Renal cortex interstitium (tissue), 11 donors: ENCODE measurements at regions not wholly inside any gene's neighbourhood (a gene's known extent, or its start where the extent isn't known, plus 50 kb on each side); places are given as distances from the start of the nearest gene placed in this dataset.

Experiments used
- DNase-seq, 11 donors: peaks; one replicate each; pipeline ENCODE4 v3.0.0-alpha.2; 2013; ENCODE audit warnings: low read depth in 9 of 11, low spot score in 4 of 11; ENCODE audit errors: extremely low read depth in 1 of 11

DNA sequence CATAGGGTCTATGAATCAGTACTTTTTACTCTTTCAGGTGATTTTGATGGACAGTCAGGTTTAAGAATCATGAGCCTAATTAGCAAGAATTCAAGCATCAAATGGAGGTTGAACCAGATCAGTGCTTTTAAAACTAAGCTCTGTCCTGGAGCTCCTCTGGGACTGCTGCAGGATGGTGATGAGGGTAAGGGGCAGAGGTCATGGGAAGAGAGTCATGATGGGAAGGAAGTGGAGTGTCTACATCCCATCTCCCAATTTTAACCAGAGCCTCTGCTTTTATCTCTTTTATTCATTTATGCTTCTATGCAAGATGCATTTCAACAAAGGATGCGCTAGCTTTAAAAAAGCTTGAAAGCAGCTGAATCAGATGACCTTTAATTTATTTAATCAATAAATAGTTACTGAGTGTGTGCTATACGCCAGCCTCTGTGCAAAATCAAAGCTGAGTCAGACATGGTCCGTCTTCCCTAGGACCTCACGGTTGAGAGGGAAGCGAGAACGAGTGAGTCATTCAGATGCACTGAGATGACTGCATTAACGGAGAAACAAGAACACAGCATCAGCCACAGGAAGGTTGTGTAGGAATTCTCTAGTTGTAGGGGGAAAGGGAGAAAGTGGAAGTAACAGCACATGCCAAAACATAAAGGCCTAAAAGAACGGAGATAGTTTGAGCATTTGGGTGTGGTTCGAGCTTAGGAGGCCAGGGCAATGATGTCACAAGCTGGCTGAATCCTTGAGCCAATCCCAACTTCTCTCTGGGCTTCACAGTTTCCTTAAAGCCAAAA, 441.6 kb upstream of the BRINP1 start:
- DNase-seq: no peak

DNA sequence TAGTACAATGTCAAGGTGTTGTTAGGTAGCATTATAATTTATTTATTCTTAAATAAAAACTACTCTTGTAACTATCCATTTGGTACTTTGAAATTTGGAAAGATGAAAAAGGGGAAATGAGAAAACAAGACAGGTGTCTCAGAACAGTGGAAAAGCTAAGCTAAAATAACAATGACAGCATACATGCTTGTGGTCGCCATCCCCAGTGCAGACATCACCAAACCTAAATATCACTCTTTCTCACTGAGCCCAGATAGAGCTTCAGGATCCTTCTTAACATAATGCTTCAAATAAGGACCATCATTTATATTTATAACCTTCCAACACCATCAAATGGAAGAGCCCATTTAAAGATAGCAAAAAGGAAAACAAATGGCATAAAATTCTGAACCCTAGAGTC, 434.4 kb upstream of the BRINP1 start:
- no peak for DNase-seq

DNA sequence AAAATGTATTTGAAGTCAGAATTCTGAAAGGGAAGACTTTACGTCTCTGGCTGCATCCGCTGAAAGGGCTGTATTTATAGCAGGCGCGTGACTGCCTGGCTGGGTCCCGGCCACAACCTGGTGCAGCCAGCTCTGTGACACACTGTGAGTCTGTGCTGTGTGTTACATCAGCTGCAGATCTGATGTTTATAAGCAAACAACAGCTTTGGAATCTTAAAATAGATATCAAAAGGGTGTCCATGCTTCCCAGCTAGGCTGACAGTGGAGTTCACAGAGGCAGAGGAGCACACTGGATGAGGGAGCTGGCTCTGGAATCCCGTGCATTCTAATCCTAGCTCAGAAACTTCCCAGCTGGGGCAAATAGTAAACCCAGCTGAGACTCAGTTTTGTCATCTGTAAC, 433.4 kb upstream of the BRINP1 start:
- DNase-seq: peak in 3 of 11 donors; percentile 6 to 13 (median 6)

DNA sequence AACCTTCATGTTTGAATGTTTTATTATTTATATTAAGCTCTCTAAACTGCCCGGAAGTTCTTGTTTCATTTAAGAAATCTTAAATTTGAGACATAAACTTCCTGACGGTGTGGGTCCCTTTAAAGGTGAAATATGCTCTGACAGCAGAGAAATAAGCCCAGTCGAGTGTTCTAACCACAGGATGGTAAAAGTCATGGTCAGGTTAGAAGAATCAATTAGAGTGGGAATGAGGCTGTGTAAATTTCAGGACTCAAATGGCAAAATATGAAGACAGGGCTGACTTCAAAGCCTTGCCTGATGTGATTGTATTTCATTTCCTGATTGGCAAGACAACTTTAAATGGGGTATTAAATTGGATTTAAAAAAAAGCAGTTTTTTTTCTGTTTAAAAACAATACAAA, 432.9 kb upstream of the BRINP1 start:
- no peak for DNase-seq

DNA sequence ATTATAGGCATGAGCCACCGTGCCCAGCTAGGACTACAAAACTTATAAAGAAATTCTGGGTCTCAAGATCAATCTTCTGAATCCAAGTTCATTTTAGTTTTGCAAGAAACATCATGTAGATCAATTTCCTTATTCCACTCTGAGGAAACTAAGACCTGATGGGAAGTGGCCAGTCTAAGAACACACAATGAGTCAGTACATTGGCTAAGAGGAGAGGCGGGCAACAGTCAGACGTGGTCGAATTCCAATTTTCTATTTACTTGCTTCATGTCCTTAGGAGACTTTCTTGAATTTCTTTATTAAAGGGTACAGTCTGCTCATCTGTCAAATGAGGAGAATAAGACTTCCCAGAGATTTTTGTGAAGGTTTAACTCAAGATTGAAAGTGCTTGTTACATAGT, 432.1 kb upstream of the BRINP1 start:
- DNase-seq: no peak

DNA sequence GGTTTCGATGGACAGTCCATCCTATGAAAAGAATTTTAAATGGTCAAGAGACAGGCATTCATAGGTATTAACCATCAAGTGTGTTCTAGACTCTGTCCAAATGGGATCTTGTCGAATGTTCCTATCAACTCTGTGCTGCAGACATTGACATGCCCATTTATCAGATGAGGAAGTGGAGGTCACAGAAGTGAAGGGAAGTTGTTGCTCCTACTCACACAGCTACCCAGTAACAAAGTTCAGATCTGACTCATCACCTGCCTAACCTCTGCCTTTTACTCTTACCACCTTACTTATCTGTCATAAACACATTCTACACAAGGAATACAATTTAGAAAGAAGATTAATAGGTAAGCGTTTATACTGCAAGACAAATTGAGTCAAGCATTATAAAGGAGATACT, 426.2 kb upstream of the BRINP1 start:
- no peak for DNase-seq

DNA sequence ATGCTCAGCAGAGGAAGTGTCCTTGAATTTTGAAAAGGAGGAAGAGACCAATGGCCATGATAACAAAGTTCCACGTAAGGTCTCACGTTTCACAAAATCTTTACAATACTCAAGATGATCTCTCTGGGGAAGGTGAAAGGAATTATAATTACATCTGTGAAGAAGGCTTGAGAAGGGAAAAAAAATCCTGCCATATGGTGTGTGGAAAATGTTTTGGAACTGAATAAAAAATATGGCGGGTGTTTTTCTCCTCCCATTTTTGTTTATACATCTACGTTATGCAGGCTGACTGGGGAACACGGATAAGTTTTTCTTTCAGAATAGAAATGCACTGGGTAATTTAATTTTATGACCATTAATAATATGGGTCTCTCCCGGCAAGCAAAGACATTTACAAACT, 425.6 kb upstream of the BRINP1 start:
- no peak for DNase-seq

DNA sequence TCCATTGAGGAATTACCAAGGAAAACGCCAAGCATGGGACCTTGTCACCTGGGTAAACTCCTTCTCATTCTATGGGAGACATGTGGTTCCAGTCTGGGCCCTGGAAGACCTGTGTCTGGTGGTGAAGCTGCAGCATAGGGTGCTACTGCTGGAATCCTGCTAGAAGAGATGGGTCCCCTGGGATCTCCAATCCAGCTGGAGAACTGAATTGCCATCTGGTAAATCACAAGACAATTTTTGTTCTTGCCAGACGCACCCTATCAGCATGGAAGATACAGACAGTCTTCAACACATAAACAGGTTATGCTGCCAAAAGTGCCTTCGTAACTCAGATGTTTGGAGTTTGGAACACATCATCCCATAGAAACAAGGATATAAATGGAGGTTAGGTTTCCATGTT, 424.0 kb upstream of the BRINP1 start:
- DNase-seq: no peak

DNA sequence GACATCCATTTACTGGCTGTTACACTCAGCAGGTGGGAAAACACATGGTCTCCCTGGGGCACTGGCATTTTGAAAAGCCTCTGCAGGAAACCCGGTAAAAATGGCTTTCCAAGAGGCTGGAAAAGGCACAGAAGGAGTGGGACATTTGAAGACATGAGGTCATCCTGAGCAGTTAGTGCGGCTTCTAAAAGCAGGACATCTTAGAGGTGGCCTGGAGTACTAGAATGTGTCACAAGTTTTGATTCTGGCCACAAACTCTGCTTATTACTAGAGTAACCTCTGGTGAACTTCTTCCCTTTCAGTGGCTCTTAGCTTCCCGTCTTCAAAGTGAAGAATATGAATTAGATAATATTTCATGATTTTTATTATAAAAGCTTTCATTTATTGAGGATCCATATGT, 423.0 kb upstream of the BRINP1 start:
- DNase-seq: no peak

DNA sequence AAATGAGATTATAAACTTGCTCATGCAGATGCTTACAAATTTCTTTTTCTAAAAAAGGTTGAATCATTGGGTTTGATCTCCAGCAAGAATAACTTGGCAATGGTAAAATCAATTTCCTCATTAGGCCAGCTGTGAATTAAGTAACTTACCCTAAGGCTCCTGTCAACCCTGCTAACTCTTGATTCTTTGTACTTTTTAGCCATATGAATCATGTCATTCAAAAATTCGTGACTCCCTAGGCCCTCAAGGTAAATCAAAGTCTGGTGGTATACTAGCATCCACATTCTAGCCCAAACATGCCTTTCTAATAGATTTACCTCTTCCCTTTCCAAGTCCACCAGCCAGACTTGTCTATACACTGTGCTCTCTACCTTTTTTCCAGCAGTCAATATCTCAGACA, 420.8 kb upstream of the BRINP1 start:
- DNase-seq: no peak

DNA sequence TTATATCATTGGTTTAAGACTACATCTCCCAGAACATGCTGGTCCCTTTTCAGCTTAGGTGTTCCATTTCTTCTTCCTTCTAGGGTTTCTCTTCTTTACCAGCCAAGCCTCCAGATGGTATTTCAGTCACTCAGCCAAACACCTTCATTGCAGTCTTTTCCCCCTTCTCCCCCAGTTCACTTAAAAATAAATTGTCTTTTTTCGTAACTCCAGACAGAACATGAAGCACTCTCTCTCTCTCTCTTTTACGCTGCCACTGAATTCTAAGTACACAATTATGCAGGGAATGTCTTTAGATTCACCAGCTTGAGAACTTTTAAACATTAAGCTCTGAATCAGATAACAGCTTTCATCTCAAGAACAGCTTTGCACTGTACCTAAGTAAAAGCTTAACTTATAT, 419.7 kb upstream of the BRINP1 start:
- DNase-seq: no peak

DNA sequence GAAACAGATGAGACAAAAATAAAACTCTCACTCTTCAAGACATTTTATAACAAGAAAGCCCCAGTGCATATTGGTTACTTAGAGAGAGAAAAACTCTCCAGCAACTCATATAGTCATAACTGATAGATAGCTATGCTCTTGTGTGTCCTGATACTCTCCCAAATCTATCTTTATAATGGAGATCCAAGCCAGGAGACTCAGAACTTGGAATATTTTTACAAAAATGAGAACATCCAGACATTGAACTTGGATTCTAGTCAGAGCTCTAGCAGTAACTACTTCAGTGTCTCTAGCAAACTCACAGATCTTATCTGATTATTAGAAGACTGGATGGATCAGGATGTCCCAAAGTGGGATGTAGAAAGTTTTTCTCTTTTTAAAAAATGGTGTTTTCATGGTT, 412.7 kb upstream of the BRINP1 start:
- DNase-seq: no peak

DNA sequence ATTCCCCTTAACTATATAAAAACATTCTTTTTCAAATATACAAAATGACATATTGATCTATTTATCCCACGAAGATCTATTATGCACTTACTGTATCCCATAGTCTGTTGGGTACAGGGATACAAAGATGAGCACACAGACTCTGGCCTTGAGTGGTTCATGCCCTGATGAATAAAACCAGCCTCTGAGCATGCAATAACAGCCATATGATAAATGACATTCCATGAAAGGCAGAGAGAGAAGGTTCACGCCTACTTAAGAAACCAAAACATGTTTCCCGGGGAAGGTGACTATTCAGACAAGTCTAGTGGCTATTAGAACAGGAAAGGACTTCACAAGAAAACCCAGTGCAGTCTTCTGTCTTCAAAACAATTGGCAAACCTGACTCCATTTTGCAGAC, 406.2 kb upstream of the BRINP1 start:
- DNase-seq: no peak

DNA sequence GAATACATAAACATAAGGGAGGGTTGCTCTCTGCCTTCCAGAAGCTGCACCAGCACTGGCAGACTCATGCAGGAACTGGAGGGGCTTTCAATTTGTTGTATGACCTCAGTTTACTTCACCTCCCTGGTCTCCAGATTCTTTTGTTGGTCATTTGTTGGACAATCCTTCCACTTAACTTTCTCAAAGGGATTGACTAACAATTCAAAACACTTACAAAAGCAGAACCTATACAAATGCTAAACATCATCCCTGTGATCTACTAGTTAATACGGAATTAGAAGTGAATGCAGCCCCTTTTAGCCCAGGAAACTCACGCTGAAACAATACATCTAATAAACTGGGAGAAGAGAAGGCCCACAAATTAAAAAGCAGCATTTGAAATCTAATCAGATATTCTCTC, 404.6 kb upstream of the BRINP1 start:
- no peak for DNase-seq

DNA sequence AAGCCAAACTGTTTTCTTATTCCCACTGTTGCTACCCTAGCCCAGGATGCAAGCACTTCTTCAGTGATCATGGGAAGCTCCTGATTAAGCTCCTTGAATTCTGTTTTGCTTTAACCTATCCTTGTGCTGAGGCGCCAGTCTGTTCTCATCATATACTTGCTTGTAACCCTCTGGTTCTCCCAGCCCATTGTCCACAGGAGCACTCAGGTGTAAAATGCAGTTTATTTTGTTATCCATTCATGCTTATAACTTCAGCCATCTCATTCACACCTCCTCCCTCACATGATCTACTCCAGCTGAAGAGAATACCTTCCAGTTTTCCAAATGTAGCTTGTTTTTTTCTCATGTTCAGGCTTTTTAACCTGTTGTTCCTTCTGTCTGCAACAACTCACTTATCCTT, 402.1 kb upstream of the BRINP1 start:
- no peak for DNase-seq

DNA sequence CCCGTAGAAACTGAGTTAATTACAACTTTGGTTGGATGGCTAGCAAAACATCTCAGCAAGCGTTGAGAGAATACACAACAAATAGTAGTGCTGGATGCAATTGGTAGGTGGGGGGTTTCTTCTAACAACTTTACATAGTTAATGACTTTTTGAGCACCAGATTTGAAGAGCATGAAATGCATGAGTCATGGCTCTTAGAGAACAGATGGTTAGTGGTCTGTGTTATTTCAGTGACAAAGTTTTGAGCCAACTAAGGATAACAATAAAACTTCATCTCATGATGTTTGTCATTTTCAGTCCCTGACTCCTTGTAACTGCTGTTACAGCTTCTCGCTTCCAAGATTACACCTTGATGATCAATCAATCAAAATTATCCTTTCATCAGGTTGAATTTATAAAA, 399.0 kb upstream of the BRINP1 start:
- DNase-seq: no peak

DNA sequence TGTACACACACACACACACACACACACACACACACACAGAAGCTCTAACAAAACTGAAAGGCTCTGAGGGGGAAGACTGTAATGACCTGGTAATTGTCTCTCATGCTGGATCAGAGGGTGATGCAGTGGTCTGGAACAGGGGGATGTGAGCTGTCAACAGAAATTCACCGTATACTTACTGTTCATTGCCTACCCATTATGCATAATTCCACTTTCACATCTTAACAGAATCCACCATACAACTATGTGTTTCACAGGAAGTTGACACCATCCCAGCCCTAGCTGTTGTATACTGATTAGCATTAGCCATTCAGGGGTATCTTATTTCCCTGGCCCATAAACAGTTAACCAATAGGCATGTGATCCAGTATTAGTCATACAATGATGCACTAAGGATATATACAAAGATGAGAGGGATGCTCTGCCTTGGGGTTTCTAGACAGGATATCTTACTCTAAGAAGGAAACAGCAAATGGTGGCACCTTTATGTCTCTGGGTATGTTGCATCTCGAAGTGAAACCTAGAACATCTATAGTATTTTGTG, 396.5 kb upstream of the BRINP1 start:
- DNase-seq: no peak

DNA sequence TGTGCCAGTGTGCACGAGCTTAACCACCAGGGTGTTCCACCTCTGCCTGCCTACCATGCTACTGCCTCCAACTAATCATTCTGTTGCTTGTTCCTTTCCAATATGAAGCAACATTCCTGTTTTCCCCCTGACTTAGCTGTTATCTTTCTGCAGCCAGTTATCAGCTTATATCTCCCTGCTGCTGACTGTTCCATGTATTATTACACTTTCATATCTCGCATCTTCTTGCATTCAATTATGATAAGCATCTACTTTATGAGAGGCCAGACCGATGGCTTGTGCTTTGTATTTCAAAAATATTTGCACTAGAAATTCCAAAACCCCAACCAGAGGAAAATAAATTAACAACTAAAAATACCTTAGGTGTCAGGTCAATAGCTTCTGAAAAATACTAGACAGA, 394.0 kb upstream of the BRINP1 start:
- no peak for DNase-seq

DNA sequence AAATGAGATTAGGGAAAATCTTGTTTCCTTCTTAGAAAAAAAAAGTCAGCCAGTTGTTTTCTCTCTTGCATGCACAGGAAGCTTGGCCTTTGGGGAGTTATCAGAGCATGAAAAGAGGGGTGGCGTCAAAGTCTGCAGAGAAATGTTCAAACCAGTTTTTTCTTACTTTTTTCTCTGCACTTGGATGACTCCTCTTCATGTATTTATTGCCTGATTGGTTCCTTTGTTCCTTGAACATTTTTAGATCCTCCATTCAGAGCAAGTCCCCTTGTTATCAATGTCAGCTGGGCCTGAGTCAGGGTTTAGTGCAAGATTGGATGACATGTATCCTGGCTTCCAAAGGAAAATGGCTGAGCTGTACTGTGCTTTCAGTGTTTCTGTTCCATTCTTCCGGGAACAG, 392.6 kb upstream of the BRINP1 start:
- no peak for DNase-seq

DNA sequence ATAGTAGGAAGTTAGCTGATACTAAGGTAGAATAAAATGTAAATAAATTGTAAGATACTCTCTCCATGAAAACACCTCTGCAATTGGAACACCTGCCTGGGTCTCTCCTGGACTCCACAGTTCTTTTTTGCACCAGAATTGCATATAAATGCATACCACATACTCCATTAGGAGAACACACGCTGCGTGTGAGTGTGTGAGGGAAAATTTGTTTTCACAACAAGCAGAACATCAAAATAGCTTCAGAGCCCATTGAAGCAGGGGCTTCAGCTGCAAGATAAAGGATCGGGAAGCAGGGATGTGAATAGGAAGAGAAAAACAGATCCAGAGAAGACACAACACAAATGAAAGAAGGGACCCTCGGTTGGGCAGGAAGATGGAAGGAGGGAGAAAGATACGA, 389.8 kb upstream of the BRINP1 start:
- no peak for DNase-seq

DNA sequence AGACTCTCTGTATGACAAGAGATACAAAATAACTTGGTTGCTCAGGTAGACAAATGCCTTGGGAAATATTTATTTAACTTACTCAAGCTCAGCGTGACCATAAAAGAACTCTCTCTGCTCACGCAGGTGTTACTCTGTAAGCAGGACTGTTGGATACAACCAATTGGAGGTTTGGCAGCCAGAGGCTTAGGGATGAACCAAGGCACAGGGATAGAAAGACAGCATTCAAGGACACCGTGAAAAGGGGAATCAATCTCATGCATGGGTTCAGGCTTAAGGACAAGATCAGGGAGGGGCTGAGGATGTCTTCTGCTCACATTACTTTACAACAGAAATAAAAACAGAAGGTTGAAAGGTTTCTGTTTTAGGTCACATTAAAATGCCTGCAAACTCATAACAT, 389.0 kb upstream of the BRINP1 start:
- DNase-seq: no peak
